HEK293 (cell line): ENCODE measurements at regions not wholly inside any gene's neighbourhood (a gene's known extent, or its start where the extent isn't known, plus 50 kb on each side); places are given as distances from the start of the nearest gene placed in this dataset.

Experiments
- CTCF ChIA-PET: fragments of 350-600 bp; formaldehyde crosslinking; extraction: SDS; loops from one replicate; lab custom pipeline; 2021; ENCODE audit warnings: antibody characterized with exemption; lab: Yijun Ruan, JAX
- POLR2A ChIA-PET: fragments of 300-600 bp; formaldehyde crosslinking; extraction: SDS; loops from one replicate; lab custom pipeline; 2020; ENCODE audit warnings: antibody characterized with exemption, inconsistent platforms; lab: Yijun Ruan, JAX
- H3K27ac ChIP-seq: fragments of 200-500 bp; sonication (Bioruptor generic); 2 replicates; pipeline ENCODE4 v1.5.1; 2014; ENCODE audit warnings: low read depth, low read length, control low read depth, inconsistent platforms; ENCODE audit errors: extremely low read depth
- H3K36me3 ChIP-seq, 2 experiments: fragments of 200-500 bp in 1 of 2; sonication (Bioruptor generic) in 1 of 2; 1 replicate in 1 of 2; 2 replicates in 1 of 2; pipeline ENCODE4 v1.5.1; 2014 to 2017; ENCODE audit warnings: inconsistent platforms in 2 of 2, low read length in 2 of 2; ENCODE audit not compliant: control insufficient read depth in 2 of 2, insufficient read depth in 1 of 2
- H3K4me1 ChIP-seq: fragments of 200-500 bp; sonication (Bioruptor generic); 2 replicates; pipeline ENCODE4 v1.5.1; 2014; ENCODE audit warnings: mild to moderate bottlenecking, low read length, inconsistent platforms; ENCODE audit not compliant: control insufficient read depth, insufficient read depth
- H3K4me3 ChIP-seq: 2 replicates; pipeline ENCODE4 v1.5.1; 2011; ENCODE audit warnings: low read depth, mild to moderate bottlenecking, control low read depth, low read length, moderate library complexity
- H3K9me3 ChIP-seq: fragments of 200-500 bp; sonication (Bioruptor generic); 2 replicates; pipeline ENCODE4 v1.5.1; 2014; ENCODE audit warnings: low read depth, low read length, inconsistent platforms; ENCODE audit not compliant: control insufficient read depth, insufficient read depth
- EGR2 ChIP-seq: fragments of 450-650 bp; formaldehyde crosslinking; IDR thresholded peaks from 2 replicates; pipeline ENCODE4 v1.5.1; 2016; ENCODE audit warnings: low read depth, missing biosample characterization, missing genetic modification characterization
- ZBTB1 ChIP-seq: fragments of 450-650 bp; formaldehyde crosslinking; IDR thresholded peaks from 2 replicates; pipeline ENCODE4 v1.5.1; 2016; ENCODE audit warnings: missing biosample characterization, missing genetic modification characterization
- ZNF157 ChIP-seq: fragments of 450-650 bp; formaldehyde crosslinking; IDR thresholded peaks from 2 replicates; pipeline ENCODE4 v1.5.1; 2016; ENCODE audit warnings: missing biosample characterization, missing genetic modification characterization
- ZNF174 ChIP-seq: fragments of 450-650 bp; formaldehyde crosslinking; IDR thresholded peaks from 2 replicates; pipeline ENCODE4 v1.5.0; 2017; ENCODE audit warnings: missing biosample characterization, mild to moderate bottlenecking, missing genetic modification characterization
- ZNF211 ChIP-seq: fragments of 450-650 bp; formaldehyde crosslinking; IDR thresholded peaks from 2 replicates; pipeline ENCODE4 v1.5.1; 2016; ENCODE audit warnings: low read depth, missing biosample characterization, missing genetic modification characterization
- ZNF426 ChIP-seq: fragments of 450-650 bp; formaldehyde crosslinking; IDR thresholded peaks from 2 replicates; pipeline ENCODE4 v1.5.1; 2017; ENCODE audit warnings: missing biosample characterization, missing genetic modification characterization, mild to moderate bottlenecking, inconsistent platforms, moderate library complexity
- ZNF549 ChIP-seq: fragments of 450-650 bp; IDR thresholded peaks from 2 replicates; pipeline ENCODE4 v1.5.1; 2018; ENCODE audit warnings: missing biosample characterization, missing genetic modification characterization, mild to moderate bottlenecking, inconsistent platforms, moderate library complexity
- ZNF600 ChIP-seq: fragments of 450-650 bp; formaldehyde crosslinking; IDR thresholded peaks from 2 replicates; pipeline ENCODE4 v1.5.1; 2016; ENCODE audit warnings: missing biosample characterization, missing genetic modification characterization
- ZNF830 ChIP-seq: fragments of 450-650 bp; IDR thresholded peaks from 2 replicates; pipeline ENCODE4 v1.5.0; 2018; ENCODE audit warnings: missing biosample characterization, missing genetic modification characterization, low read depth, mild to moderate bottlenecking, moderate library complexity
- ZSCAN16 ChIP-seq: fragments of 450-650 bp; formaldehyde crosslinking; IDR thresholded peaks from 2 replicates; pipeline ENCODE4 v1.5.1; 2016; ENCODE audit warnings: missing biosample characterization, missing genetic modification characterization
- ZSCAN30 ChIP-seq: fragments of 450-650 bp; IDR thresholded peaks from 2 replicates; pipeline ENCODE4 v1.5.1; 2018; ENCODE audit warnings: missing biosample characterization, mild to moderate bottlenecking, missing genetic modification characterization, moderate library complexity
- TF ChIP-seq, protein P1 (sequence below): fragments of 450-650 bp; formaldehyde crosslinking; IDR thresholded peaks from 2 replicates; pipeline ENCODE4 v1.5.1; 2016; ENCODE audit warnings: missing biosample characterization, missing genetic modification characterization, low read depth
- TF ChIP-seq, protein P2 (sequence below): fragments of 450-650 bp; formaldehyde crosslinking; IDR thresholded peaks from 2 replicates; pipeline ENCODE4 v1.5.1; 2016; ENCODE audit warnings: missing biosample characterization, missing genetic modification characterization
- TF ChIP-seq, protein P3 (sequence below): fragments of 450-650 bp; formaldehyde crosslinking; IDR thresholded peaks from 2 replicates; pipeline ENCODE4 v1.5.1; 2017; ENCODE audit warnings: missing biosample characterization, missing genetic modification characterization
- TF ChIP-seq, protein P4 (sequence below): fragments of 450-650 bp; formaldehyde crosslinking; IDR thresholded peaks from 2 replicates; pipeline ENCODE4 v1.5.0; 2017; ENCODE audit warnings: missing biosample characterization, missing genetic modification characterization, borderline replicate concordance

DNA sequence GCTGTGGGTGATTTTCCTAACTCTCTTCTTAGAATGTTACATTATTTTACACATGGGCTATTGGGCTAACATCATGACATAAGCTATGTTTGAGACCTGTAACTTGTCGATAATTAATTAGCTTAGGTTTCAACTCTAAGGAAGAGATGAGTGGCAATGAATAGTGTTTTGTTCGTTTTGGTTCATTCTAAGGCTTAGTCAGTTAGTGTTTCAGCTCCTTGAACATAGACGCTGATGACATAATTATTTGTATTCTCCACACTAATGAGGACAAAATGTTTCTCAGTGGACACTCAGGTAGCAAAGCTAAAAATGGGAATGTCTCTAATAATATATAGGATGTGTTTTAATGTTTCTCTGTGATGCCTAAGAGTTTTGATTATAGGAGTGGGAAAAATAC lies 401.9 kb downstream of the GATA3 start:
- Histone ChIP-seq H3K36me3 (no peaks in the 10 kb centered on the region), H3K9me3 (no peaks in the 10 kb centered on the region)
- TF ChIP-seq, protein P1, sequence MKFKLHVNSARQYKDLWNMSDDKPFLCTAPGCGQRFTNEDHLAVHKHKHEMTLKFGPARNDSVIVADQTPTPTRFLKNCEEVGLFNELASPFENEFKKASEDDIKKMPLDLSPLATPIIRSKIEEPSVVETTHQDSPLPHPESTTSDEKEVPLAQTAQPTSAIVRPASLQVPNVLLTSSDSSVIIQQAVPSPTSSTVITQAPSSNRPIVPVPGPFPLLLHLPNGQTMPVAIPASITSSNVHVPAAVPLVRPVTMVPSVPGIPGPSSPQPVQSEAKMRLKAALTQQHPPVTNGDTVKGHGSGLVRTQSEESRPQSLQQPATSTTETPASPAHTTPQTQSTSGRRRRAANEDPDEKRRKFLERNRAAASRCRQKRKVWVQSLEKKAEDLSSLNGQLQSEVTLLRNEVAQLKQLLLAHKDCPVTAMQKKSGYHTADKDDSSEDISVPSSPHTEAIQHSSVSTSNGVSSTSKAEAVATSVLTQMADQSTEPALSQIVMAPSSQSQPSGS (tag by site-specific recombination), result peak; percentile 31; the same call in 1 of the 2 replicates
- TF ChIP-seq, protein P2, sequence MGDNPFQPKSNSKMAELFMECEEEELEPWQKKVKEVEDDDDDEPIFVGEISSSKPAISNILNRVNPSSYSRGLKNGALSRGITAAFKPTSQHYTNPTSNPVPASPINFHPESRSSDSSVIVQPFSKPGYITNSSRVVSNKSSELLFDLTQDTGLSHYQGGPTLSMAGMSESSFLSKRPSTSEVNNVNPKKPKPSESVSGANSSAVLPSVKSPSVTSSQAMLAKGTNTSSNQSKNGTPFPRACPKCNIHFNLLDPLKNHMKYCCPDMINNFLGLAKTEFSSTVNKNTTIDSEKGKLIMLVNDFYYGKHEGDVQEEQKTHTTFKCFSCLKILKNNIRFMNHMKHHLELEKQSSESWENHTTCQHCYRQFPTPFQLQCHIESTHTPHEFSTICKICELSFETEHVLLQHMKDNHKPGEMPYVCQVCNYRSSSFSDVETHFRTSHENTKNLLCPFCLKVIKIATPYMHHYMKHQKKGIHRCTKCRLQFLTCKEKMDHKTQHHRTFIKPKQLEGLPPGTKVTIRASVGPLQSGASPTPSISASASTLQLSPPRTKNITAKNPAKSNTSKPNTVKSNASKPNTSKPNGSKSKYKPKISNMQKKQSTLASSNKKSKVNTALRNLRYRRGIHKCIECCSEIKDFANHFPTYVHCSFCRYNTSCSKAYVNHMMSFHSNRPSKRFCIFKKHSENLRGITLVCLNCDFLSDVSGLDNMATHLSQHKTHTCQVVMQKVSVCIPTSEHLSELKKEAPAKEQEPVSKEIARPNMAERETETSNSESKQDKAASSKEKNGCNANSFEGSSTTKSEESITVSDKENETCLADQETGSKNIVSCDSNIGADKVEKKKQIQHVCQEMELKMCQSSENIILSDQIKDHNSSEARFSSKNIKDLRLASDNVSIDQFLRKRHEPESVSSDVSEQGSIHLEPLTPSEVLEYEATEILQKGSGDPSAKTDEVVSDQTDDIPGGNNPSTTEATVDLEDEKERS, result no peak
- TF ChIP-seq ZNF426 (tag by site-specific recombination), result no peak
- TF ChIP-seq, all 188 proteins: peak for 1
- H3K4me3 ChIP-seq, result no peak overlapping the region
- no peak overlapping the region for H3K27ac ChIP-seq
- H3K4me1 ChIP-seq, result no peaks in the 10 kb centered on the region
- POLR2A ChIA-PET, result no interaction called here
- CTCF ChIA-PET, result no interaction called here

DNA sequence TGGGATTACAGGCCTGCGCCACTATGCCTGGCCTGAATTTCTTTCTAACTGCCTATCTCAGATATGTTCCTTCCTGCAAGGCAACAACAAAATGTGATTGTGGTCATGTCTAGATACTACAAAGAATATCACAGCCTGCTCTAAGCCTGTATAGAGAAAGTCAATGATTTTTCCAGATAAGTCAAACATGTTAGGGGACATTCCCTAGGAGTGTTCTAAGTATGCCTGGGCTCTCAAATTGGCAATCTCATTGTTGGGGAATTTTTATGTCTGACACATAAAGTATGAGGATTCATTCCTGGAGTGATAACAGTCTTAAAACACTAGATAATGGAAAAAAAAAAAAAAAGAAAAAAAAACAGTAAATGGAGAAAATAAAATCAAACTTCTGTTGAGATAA lies 406.1 kb downstream of the GATA3 start:
- H3K4me3 ChIP-seq, result no peak overlapping the region
- ChIA-PET CTCF (interaction anchor here (0.8 kb wide), 1 partner anchor 11 kb away, joined by 3 read pairs; no protein-coding TSS in a partner anchor), POLR2A (no interaction called here)
- TF ChIP-seq ZSCAN30 (tag by site-specific recombination) (no peak), ZNF211 (tag by site-specific recombination) (no peak), ZNF600 (tag by site-specific recombination) (no peak), ZNF157 (no peak), ZNF830 (tag by site-specific recombination) (no peak), ZNF174 (tag by site-specific recombination) (no peak), EGR2 (no peak), ZNF549 (tag by site-specific recombination) (no peak), ZBTB1 (no peak), ZSCAN16 (tag by site-specific recombination) (no peak)
- TF ChIP-seq, protein P3, sequence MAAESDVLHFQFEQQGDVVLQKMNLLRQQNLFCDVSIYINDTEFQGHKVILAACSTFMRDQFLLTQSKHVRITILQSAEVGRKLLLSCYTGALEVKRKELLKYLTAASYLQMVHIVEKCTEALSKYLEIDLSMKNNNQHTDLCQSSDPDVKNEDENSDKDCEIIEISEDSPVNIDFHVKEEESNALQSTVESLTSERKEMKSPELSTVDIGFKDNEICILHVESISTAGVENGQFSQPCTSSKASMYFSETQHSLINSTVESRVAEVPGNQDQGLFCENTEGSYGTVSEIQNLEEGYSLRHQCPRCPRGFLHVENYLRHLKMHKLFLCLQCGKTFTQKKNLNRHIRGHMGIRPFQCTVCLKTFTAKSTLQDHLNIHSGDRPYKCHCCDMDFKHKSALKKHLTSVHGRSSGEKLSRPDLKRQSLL (tag by site-specific recombination), result no peak
- TF ChIP-seq, protein P4, sequence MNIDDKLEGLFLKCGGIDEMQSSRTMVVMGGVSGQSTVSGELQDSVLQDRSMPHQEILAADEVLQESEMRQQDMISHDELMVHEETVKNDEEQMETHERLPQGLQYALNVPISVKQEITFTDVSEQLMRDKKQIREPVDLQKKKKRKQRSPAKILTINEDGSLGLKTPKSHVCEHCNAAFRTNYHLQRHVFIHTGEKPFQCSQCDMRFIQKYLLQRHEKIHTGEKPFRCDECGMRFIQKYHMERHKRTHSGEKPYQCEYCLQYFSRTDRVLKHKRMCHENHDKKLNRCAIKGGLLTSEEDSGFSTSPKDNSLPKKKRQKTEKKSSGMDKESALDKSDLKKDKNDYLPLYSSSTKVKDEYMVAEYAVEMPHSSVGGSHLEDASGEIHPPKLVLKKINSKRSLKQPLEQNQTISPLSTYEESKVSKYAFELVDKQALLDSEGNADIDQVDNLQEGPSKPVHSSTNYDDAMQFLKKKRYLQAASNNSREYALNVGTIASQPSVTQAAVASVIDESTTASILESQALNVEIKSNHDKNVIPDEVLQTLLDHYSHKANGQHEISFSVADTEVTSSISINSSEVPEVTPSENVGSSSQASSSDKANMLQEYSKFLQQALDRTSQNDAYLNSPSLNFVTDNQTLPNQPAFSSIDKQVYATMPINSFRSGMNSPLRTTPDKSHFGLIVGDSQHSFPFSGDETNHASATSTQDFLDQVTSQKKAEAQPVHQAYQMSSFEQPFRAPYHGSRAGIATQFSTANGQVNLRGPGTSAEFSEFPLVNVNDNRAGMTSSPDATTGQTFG (tag by site-specific recombination), result no peak
- H3K9me3 ChIP-seq, result no peaks in the 10 kb centered on the region
- H3K36me3 ChIP-seq, result no peaks in the 10 kb centered on the region
- H3K27ac ChIP-seq, result no peak overlapping the region
- no peaks in the 10 kb centered on the region for H3K4me1 ChIP-seq
